ENCODE measurements at regions not wholly inside any gene's neighbourhood (a gene's known extent, or its start where the extent isn't known, plus 50 kb on each side); places are given as distances from the start of the nearest gene placed in this dataset.

GRCh38 chr1:106121728-106122127 lies 934.7 kb upstream of the PRMT6 start:
- TF ChIP-seq CTCF (conservative IDR thresholded peaks at IDR 0.05) (no peak), EZH2 (IDR thresholded peaks at IDR 0.05; ENCODE audit: low read depth) (no peak)

Measured in PC-9 (cell line).